ENCODE measurements at regions not wholly inside any gene's neighbourhood (a gene's known extent, or its start where the extent isn't known, plus 50 kb on each side); places are given as distances from the start of the nearest gene placed in this dataset.

DNA sequence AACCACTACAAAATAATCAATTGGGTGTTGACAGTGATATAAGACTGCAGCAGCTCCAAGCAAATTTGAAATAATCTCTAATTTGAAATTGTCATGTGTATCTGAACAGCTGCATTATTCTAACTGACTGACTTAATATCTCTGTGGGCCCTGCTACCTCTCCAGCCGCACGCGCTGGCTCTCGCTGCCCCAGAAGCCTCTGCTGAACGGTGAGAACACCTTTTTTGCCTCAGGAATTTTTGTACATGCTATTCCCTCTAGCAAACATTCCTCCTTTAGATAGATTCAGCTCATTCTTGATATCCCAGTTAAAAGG is 155.9 kb upstream of the MDFIC start:
- no peak for DNase-seq (ENCODE audit: low read depth)

DNA sequence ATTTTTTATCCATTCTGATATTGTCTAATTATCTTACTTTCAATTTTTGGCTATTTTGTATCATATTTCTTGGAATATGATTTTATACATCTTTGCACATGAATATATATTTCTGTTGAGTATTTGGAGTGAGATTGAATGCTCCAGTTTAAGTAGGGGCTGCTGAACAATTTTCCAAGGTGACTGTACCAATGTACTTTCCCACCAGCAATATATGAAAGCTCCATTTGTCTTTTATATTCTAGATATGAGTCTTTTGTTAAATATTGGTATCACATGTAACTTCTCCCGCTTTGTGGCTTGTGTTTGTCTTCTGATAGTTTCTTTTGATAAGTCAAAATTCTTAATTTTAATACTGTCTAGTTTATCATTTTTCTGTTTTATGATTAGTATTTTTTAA is 144.6 kb upstream of the MDFIC start:
- no peak for DNase-seq (ENCODE audit: low read depth)
- H3K4me3 ChIP-seq (ENCODE audit: low read depth, low read length), result no peak overlapping the region
- TF ChIP-seq, protein P1, sequence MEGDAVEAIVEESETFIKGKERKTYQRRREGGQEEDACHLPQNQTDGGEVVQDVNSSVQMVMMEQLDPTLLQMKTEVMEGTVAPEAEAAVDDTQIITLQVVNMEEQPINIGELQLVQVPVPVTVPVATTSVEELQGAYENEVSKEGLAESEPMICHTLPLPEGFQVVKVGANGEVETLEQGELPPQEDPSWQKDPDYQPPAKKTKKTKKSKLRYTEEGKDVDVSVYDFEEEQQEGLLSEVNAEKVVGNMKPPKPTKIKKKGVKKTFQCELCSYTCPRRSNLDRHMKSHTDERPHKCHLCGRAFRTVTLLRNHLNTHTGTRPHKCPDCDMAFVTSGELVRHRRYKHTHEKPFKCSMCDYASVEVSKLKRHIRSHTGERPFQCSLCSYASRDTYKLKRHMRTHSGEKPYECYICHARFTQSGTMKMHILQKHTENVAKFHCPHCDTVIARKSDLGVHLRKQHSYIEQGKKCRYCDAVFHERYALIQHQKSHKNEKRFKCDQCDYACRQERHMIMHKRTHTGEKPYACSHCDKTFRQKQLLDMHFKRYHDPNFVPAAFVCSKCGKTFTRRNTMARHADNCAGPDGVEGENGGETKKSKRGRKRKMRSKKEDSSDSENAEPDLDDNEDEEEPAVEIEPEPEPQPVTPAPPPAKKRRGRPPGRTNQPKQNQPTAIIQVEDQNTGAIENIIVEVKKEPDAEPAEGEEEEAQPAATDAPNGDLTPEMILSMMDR (conservative IDR thresholded peaks at IDR 0.05; ENCODE audit: low read depth, low read length), result no peak

More for the DNA sequence above, 155.9 kb upstream of the MDFIC start:
- TF ChIP-seq, protein P1 (conservative IDR thresholded peaks at IDR 0.05; ENCODE audit: low read depth, low read length), result no peak
- H3K4me3 ChIP-seq (ENCODE audit: low read depth, low read length), result no peak overlapping the region

DNA sequence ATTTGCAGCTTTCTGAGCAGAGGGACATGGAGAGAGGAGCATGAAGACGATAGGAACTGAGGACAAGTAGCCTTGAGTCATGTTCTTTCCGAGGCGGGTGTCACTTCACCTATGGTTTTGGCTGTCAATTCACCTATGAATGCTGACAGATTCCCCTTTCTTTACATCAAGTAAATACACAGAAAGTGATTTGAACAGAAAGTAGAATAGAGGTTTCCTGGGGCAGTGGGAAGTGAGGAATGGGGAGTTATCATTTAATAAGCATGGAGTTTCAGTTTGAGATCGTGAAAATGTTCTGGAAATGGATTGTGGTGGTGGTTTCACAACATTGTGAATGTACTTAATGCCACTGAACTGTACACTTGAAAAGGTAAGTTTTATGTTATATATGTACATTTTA is 138.4 kb upstream of the MDFIC start:
- H3K4me3 ChIP-seq (ENCODE audit: low read depth, low read length), result no peak overlapping the region
- TF ChIP-seq, protein P1 (conservative IDR thresholded peaks at IDR 0.05; ENCODE audit: low read depth, low read length), result no peak
- DNase-seq (ENCODE audit: low read depth), result no peak

DNA sequence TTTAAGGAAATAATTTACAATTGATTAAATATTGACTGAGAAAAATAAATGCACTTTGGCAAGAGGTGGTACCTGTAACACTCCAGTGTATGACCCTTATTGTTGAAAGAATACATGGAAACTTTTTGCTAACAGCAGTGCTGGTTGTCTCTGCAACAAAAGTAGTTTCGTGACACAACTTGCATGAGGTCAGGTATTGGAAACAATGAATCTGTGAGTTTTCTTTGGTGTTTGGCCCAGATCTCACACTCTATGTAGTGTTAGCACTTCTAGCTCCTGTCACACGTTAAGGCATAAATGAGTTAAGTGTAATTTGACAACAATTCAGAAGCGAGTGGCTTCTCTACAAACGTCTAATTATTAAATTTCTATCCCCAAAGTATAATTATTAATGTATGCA is 137.7 kb upstream of the MDFIC start:
- no peak for DNase-seq (ENCODE audit: low read depth)
- no peak overlapping the region for H3K4me3 ChIP-seq (ENCODE audit: low read depth, low read length)
- TF ChIP-seq, protein P1 (conservative IDR thresholded peaks at IDR 0.05; ENCODE audit: low read depth, low read length), result no peak

DNA sequence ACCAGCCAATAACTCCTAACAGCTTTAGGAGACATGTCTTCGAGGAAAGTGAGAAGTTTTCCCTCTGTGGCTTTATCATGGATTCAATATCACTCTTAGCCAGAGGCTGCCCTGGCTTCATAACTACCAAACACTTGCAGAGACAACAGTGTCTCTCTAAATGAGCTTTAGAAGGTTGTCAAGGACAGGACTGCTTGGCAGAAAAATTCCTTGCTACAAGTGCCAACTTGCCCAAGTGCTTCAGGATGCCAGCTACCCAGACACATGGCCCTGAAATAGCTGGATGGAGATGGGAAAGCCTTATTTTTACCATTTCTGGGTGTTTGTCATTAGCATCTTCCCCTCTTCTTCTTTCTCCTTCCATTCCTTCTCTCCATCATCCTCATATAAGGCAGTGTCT is 137.1 kb upstream of the MDFIC start:
- TF ChIP-seq, protein P1 (conservative IDR thresholded peaks at IDR 0.05; ENCODE audit: low read depth, low read length), result no peak
- DNase-seq (ENCODE audit: low read depth), result no peak
- H3K4me3 ChIP-seq (ENCODE audit: low read depth, low read length), result no peak overlapping the region

DNA sequence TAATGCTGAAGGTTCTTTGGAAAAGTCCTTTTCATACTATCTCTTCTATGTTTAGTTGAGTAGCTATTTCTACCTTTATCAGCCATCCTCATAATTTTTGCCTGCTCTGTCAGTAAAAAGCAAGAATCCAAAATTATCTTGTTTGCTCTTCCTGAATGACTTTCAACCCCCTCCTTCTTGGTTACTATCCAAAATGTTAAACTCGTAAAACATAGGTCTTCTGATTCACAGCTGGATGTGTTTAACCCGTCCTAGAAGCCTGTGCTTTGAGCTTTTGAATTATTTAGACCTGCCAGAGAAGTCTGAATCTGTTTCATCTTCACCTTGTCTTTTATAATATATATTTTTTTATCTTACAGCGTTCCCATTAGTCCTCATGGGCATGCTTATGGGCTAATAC is 136.4 kb upstream of the MDFIC start:
- TF ChIP-seq, protein P1 (conservative IDR thresholded peaks at IDR 0.05; ENCODE audit: low read depth, low read length), result no peak
- no peak overlapping the region for H3K4me3 ChIP-seq (ENCODE audit: low read depth, low read length)
- DNase-seq (ENCODE audit: low read depth), result no peak

DNA sequence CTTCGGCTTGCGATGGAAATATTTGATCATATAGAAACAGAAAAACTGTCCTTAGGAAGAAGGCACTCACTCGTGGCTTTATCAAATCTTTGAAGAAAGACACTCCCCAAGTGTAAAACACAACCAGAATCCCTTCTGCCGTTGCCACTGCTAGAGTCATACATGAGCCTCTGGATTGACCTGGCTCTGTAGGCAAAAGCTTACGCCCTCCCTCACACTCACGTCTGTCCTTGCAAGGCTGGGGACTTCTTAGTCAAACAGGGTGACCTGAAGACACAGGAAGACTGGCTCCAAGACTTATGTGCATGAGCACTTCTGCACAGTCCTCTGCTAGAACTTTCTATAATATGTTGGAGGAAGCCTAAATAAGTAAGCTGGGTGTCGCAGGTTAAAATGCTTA is 135.4 kb upstream of the MDFIC start:
- TF ChIP-seq, protein P1 (conservative IDR thresholded peaks at IDR 0.05; ENCODE audit: low read depth, low read length), result no peak
- no peak overlapping the region for H3K4me3 ChIP-seq (ENCODE audit: low read depth, low read length)
- no peak for DNase-seq (ENCODE audit: low read depth)

Data from choroid plexus epithelial cell (primary cell).